Activated T-helper 1 cell treated with anti-CD3 and anti-CD28 coated beads, Interleukin-2, amount 50 U/mL, for 16 hours (primary cell): ENCODE measurements at regions not wholly inside any gene's neighbourhood (a gene's known extent, or its start where the extent isn't known, plus 50 kb on each side); places are given as distances from the start of the nearest gene placed in this dataset.

Experiments
- DNase-seq, 2 donors: peaks; one replicate each; pipeline ENCODE4 v3.0.0-alpha.2; 2020; ENCODE audit warnings: low read depth in 1 of 2, low spot score in 1 of 2

DNA sequence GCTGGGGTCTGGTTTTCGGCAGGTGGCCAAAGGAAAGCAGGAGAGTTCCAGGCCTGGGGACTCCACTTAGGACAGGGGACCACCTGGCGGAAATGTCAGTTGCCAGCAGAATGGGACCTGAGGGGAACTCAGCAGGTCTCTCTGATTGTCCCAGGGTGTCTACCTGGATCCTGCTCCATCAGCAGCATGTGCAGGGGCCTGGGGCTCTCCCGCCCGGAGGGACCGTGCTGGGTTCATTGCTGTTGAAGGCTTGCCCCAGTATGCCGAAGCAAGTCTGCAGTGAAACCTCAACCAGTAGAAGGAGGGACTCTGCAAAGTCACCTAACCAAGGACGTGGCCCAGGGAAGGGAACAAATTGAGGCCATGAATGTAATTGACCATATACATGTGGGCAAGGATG, 506.5 kb upstream of the MKI67 start:
- DNase-seq: no peak

DNA sequence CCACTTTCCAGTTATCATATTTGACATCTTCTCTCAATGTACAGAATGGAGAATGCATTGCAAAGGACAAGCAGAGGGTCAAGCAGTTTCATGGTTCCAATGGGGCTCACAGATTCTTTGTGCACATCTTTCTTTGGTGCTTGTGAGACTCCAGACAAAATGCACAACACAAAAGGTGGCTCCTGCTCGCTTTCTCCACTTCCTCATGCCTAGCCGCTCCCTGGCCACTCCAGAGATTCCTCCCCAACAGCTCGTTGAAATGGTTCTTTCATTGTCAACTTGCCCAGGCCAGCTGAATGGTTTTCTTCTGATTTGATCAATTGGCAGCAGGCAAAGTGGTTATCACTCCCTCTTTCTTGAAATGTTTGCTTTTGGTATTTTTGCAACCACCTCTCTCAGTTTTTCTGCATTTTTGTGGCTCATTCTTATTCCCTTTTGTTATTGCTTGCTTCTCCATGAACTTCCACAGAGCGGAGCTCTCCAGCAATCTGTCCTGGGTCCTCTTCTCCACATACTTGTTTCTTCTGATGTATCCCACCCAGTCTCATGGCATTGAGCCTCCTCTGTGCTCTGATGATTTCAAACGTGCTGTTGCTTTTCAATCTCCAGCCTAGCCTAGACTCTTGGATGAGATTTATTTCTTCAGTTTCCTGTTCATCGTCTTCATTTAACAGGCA, 507.8 kb upstream of the MKI67 start:
- no peak for DNase-seq

DNA sequence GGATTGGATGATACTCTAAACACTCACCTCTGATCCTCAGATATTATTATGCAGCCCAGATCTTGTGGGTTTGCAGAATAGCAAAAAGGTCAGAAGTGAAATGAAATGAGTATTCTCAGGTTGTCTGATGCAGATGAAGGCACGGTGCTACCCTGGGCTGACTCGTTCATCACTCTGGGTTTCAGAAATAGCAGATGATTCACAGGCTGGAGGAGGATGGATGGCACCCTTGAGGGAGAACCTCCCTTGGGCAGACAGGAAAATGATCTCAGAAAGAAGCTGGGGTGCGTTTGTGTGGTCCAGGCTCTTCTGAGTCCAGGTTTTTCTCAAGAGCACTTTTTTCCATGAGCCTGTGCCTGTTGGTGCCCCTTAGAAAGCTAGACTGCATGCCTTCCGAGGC, 515.8 kb upstream of the MKI67 start:
- DNase-seq: no peak

DNA sequence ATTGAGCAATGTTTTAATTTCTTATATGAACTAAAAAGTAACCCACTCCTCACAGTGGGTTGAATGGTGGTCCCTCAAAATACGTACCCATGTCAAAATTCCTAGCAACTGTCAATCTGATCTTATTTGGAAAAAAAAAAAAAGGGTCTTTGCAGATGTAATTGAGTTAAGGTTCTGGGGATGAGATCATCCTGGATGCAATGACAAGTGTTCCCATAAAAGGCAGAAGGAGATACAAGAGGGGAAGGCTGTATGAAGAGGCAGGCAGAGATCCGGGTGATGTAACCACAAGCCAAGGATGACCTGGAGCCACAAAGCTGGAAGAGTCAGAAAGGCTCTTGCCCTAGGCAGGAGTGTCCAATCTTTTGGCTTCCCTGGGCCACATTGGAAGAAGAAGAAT, 516.3 kb upstream of the MKI67 start:
- DNase-seq: no peak

DNA sequence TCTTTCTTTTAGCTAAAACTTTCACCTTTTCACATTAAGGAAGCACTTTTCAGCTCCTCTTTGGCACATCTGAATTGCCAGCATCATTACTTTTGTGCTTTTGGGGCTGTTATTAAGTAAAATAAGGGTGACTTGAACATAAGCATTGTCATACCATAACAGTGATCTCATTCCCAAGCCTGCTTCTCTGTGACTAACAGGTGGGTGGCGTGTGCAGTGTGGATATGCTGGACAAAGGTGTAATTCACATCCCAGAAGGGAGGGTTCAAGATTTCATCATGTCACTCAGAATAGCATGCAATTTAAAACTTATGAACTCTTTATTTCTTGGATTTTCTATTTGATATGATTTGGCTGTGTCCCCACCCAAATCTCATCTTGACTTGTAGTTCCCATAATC, 517.4 kb upstream of the MKI67 start:
- no peak for DNase-seq

DNA sequence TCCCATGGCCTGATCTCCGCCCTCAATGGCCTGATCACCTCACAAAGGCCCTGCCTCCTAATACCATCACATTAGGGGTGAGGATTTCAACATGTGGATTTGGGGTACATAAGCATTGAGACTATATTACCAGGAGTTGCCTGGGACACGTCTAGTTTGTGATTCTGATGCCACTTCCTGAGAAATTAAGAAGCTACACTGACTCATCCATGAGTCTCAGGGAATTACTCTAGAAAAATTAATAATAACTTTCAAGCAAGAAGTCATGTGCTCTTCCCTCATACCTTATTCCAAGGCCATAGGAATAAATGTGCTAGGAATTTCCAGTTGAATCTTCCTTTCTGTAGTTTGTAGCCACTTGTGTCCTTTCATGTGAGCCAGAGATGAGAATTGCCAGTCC, 519.3 kb upstream of the MKI67 start:
- DNase-seq: no peak

DNA sequence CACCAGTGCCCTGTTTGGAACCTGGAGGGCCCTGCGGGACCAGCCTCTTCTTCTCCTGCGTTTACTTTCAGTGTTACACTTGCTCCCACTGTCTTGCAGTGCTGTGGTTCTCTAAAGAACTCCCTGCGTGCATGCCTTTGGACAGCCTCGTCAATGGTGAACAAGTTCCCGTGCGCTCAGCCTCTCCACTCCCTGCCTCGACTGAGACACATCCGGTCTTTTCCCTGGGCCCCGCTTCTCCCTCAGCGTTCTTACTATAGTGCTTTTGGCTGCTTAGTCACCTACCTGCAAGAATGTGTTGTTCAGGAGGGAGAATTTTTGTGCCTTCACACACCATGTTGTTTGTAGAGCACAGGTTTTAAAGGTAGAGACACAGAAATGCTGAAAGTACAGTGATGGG, 520.7 kb upstream of the MKI67 start:
- no peak for DNase-seq

DNA sequence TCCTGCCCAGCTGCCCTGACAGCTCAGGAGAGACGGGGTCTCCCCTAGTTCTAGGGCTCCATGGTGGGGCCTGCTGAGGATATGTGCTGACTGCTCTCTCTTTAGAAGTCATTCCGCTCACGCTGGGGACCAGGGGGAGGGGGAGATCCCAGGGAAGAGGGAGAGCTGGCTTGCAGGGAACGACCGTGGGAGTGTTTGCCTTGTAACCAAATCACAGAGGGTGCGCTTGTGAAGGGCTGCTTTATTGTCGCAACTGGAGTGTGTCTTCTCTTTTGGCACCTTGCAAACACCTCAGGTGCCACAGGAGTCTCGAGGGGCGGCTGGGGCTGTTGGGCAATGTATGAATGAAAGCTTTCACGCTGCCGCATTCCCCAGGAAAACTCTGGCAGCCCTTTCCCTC, 531.3 kb upstream of the MKI67 start:
- no peak for DNase-seq

DNA sequence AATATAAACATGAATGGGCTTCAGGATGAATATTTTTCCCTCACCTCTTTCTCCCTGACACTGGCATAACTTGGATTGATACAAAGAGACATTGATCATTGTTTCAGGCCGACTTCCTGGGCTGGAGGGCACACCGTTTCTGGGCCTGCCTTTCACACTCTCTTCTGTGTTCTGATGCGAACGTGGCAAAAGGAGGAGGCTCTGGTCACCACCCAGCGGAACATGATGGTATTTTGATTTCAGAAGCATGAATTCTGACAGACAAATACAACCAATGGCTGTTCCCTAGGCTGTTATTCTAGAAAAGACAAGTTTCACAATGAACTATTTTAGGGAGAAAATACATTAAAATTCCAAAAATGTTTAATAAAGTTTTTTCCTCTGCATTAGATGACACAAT, 534.5 kb upstream of the MKI67 start:
- DNase-seq: no peak

DNA sequence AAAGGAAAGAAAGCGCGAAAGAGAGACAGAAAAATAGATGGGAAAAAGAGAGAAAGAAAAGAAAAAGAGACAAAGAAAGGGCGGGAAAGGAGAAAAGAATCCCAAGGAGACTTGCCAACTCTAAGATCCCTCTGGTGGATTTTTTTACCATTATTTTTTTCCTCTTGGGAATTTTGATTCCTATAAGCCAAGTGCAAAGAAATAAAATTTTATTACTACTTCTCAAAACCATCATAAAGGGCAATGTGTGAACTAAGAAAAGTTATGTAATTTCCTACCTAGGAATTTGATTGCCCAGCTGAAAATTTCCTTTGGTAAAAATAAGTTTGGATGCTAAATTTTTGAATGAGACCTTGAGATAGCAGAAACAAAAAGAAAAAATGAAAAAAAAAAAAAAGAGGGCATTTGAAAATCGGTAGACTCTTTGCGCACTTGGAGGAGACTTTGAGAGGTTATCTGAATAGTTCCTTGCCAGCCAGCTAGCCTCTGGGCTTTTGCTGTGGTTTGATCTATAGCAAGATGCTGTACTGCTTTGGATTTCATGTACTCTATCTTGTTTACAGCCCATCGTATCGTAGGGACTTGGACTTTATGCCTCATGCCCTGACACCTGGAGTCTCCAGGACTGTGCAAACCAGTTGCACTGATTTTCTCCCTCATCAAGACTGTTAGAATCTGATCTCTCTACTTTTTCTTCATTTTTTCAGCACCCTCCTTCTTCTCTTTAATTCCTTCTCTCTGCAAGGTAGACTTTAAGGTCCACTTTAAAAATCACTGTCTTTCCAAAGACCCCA, 535.4 kb upstream of the MKI67 start:
- DNase-seq: no peak

DNA sequence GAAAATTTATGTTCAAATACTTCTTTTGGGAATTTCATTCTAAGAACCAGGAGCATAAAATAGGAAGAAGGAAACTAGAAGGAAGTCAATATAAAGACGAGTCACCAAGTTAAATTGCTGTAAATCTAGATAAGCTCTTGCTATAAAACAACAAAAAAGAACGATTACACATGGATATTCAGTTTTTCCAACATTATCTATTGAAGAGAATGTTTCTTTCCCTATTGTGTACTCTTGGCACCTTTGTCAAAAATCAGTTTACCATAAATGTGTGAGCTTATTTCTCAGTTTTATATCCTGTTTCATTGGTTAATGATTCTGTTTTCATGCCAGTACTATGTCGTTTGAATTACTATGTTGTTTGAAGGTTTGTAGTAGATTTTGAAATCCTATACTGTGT, 536.3 kb upstream of the MKI67 start:
- no peak for DNase-seq

DNA sequence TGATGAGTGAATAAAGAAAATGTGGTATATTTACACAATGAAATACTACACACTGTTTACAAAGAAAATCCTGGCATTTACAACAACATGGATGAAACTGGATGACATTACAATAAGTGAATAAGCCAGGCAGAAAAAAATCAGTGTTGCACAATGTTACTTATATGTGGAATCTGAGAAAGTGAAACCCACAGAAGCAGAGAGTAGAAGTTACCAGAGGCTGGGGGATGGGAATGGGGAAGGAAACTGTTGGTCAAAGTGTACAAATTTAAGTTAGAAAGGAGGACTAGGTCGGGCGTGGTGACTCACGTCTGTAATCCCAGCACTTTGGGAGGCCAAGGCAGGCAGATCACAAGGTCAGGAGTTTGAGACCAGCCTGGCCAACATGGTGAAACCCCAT, 538.5 kb upstream of the MKI67 start:
- DNase-seq: no peak

DNA sequence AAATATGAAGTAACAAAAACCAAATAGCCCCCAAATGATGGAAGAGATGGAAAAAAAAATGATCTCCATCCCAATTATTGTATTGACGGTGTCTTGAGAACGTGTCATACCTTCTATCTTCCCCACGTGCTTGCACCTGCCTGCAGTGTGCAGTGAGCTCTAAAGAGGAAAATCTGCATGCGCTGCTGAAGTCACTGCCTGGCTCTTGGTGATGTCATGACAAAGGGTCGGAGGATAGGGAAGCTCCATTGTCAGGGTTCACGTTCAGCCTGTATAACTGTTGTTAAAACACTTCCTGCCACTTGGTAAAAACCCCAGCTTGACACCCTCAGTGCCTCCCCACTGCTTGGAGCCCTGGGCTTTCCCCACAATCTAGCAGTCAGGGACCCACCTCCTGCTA, 549.2 kb upstream of the MKI67 start:
- DNase-seq: no peak

DNA sequence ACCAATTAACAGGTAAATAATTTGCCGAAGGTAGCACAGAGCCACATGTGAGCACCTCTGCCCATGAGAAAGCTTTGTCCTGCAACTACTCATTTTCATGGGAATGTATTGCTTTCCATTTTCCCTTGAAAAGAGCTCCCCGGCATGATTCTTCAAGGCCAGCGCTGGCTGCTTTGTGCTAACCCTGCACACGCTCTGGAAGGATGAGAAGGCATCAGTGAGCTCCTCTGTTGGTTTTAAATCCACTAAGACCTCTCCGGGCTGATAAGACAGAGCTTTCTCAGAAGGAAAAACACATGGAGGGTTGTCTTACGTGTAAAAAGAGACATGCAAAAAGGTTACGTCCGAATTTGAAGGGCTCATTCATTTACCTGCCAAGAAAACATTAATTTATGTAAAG, 553.9 kb upstream of the MKI67 start:
- no peak for DNase-seq

DNA sequence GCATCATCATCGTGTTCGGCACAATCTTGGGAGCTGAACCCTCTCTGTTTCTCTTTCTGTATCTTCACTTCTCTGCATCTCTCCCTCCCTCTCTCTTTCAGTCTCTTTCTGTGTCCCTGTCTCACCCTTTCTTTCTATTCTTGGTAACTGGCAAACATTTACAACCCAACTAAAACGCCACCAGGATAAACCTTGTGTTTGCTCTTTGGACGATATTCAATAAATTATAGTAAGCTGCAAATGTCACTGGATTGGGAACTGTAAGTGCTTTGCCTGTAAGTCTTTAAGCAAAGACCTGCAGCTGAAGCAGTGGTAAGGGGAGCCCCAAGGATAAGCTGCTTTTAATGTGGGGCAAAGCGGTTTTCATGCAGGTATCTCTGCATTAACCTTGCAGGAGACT, 558.0 kb upstream of the MKI67 start:
- DNase-seq: no peak

DNA sequence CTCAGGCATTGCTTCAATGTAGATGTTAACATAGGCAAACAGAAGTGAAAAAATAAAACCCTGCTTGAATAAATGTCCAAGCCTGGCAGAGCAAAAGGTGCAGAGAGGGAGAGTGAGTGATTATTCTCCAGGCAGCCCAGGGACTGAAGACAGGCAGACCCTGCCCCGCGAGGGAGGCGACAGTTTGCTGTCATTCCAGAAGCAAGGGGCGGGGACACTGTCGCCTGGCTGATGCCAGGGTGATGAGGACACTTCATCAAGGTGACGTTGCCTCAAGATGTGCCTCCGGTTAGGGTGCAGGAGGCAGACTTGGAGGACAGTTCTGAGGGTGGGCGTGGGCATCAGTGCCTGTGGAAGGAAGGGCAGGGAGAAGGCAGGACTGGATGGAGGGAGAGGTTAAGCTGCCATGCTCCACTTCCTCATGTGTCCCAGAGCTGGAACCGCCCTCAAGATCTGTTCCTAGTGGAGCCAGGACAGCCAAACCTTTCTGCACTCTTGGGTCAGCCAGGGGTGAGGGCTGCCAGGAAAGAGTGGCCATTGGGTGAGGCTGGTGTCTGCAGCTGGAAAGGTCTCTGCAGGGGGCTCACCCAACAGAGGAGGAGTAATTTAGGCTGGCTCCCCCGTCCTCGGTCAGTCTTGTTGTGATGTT, 560.5 kb upstream of the MKI67 start:
- no peak for DNase-seq

DNA sequence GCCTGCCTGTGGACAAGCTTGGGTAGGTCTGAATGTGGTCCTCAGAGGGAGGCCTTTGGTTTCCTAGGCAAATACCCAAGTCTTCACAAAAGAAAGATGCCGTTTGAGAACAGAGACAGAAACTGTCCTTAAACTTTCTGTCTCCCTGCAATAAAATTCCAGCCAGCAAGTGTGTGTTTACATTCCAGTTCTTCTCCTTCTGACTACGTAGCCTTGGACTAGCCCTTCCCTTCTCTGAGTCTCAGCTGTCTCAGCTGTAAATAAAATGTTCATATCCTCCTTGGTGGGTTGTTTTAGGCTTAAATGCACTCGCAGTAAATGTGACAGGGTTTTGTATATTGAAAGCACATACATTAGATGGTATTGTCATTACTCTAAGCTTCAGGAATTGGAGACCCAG, 561.2 kb upstream of the MKI67 start:
- no peak for DNase-seq

DNA sequence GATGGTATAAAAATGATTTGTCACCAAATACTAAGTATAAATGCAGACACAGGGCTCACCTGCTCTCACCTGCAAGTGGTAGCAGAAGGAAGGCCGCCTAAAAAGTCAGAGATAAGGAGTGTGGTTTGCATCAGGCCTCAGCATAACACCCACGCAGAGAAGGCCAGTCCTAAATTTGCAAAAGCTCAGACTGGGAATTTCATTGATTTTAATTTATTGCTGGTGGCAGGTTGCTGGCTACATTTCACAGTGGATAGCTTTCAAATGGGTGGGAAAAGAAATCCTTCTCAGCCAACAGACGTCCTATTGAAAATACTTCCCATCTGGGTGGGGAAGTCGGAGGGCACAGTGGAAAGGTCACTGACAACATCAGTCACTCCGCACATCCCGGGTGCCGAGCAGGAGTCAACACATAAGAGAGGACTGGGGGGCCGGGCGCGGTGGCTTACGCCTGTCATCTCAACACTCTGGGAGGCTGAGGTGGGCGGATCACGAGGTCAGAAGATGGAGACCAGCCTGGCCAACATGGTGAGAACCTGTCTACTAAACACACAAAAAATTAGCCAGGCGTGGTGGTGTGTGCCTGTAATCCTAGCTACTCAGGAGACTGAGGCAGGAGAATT, 561.8 kb upstream of the MKI67 start:
- DNase-seq: no peak

DNA sequence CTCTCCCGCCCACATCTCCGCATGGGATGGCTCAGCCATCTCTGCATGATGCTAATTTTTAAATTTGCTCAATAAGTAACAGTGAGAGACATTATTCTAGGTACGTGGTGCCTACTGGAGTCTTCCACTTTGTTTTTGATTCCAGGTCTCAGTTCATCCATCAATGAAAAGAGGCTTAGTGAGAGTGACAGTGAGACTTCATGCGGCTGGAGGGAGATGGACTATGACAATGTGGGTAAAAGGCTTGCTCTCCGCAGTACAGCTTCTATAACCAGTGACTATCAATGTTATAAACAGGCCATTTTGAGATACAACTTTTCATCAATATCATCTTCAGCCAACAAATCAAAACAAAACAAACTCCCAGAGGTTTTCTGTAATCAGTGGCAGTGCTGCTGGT, 563.4 kb upstream of the MKI67 start:
- no peak for DNase-seq

DNA sequence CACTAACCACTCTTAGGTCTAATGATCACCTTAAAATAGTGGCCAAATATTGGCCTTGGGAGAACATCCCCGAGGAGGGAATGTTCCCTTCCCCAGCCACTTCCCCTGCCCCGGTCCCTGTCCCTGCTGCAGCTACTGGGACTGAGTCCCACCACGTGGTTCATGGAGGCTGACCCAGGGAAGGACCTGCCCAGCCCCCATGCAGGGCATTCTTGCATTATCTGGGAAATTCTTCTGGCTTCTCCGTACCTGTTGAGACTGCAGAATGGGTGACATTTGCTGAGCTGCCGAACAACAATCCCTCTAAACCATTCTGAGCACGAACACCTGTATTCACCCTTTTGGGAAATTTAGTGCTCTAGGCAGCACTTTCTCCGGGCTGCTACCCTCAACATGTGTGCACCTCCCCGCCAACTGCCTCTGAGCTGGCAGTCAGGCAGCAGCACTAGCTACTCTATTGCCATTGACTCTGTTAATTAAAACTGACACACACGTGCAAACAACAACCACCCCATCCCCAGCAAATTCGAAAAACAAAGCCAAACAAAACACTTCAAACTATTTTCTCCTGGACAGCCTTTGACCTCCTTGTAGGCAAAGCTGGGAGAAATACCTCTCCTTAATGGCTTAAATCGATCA, 567.4 kb upstream of the MKI67 start:
- DNase-seq: no peak

DNA sequence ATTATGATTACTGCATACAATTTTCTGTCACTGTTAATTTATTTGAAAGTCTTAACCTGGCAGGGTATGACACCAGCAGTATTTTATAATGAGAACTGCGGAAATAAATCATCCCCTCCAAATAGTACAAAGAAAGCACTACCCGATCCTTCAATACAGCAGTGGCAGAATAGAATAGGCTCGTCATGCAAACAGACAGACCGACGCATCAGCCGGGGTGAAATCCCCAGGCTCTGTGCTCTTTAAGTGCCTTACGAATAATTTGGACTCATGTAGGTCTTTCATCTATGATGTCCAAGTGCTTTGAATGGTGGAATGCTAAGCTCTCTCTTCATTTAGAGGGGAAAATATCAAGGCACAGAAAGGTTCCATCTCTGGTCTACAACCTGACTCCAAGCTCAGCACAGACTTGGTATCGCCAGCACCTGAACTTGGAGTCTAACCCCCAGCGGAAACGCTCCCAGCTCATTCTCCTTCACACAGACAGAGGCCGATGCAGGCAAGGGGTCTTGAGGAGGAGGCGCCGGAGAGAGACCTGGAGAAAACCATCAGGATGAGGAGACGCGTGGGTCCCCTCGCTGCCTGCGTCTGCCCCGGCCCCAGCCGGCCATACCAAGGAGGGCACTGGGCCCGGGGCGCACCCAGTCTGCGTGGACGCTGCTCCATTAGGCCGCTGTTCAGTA, 568.1 kb upstream of the MKI67 start:
- DNase-seq: no peak
